HEK293 (cell line): ENCODE measurements at regions not wholly inside any gene's neighbourhood (a gene's known extent, or its start where the extent isn't known, plus 50 kb on each side); places are given as distances from the start of the nearest gene placed in this dataset.

Source experiments
- CTCF ChIA-PET: fragments of 350-600 bp; formaldehyde crosslinking; extraction: SDS; loops from one replicate; lab custom pipeline; 2021; ENCODE audit warnings: antibody characterized with exemption; lab: Yijun Ruan, JAX
- POLR2A ChIA-PET: fragments of 300-600 bp; formaldehyde crosslinking; extraction: SDS; loops from one replicate; lab custom pipeline; 2020; ENCODE audit warnings: antibody characterized with exemption, inconsistent platforms; lab: Yijun Ruan, JAX
- H3K27ac ChIP-seq: fragments of 200-500 bp; sonication (Bioruptor generic); 2 replicates; pipeline ENCODE4 v1.5.1; 2014; ENCODE audit warnings: low read depth, low read length, control low read depth, inconsistent platforms; ENCODE audit errors: extremely low read depth
- H3K36me3 ChIP-seq, 2 experiments: fragments of 200-500 bp in 1 of 2; sonication (Bioruptor generic) in 1 of 2; 1 replicate in 1 of 2; 2 replicates in 1 of 2; pipeline ENCODE4 v1.5.1; 2014 to 2017; ENCODE audit warnings: inconsistent platforms in 2 of 2, low read length in 2 of 2; ENCODE audit not compliant: control insufficient read depth in 2 of 2, insufficient read depth in 1 of 2
- H3K4me1 ChIP-seq: fragments of 200-500 bp; sonication (Bioruptor generic); 2 replicates; pipeline ENCODE4 v1.5.1; 2014; ENCODE audit warnings: mild to moderate bottlenecking, low read length, inconsistent platforms; ENCODE audit not compliant: control insufficient read depth, insufficient read depth
- H3K4me3 ChIP-seq: 2 replicates; pipeline ENCODE4 v1.5.1; 2011; ENCODE audit warnings: low read depth, mild to moderate bottlenecking, control low read depth, low read length, moderate library complexity
- H3K9me3 ChIP-seq: fragments of 200-500 bp; sonication (Bioruptor generic); 2 replicates; pipeline ENCODE4 v1.5.1; 2014; ENCODE audit warnings: low read depth, low read length, inconsistent platforms; ENCODE audit not compliant: control insufficient read depth, insufficient read depth
- BCL11B ChIP-seq: fragments of 450-650 bp; formaldehyde crosslinking; IDR thresholded peaks from 2 replicates; pipeline ENCODE4 v1.5.1; 2016; ENCODE audit warnings: low read depth, missing biosample characterization, missing genetic modification characterization
- KLF9 ChIP-seq: fragments of 450-650 bp; formaldehyde crosslinking; IDR thresholded peaks from 2 replicates; pipeline ENCODE4 v1.5.1; 2016; ENCODE audit warnings: missing biosample characterization, missing genetic modification characterization, low read depth
- RBAK ChIP-seq: fragments of 450-650 bp; formaldehyde crosslinking; IDR thresholded peaks from 2 replicates; pipeline ENCODE4 v1.5.1; 2016; ENCODE audit warnings: missing biosample characterization, missing genetic modification characterization
- REPIN1 ChIP-seq: fragments of 450-650 bp; formaldehyde crosslinking; IDR thresholded peaks from 2 replicates; pipeline ENCODE4 v1.5.1; 2017; ENCODE audit warnings: missing biosample characterization, missing genetic modification characterization, low read depth
- REST ChIP-seq: fragments of 450-650 bp; formaldehyde crosslinking; IDR thresholded peaks from 2 replicates; pipeline ENCODE4 v1.5.1; 2016; ENCODE audit warnings: missing biosample characterization, missing genetic modification characterization
- SCRT1 ChIP-seq: fragments of 450-650 bp; formaldehyde crosslinking; IDR thresholded peaks from 2 replicates; pipeline ENCODE4 v1.5.1; 2016; ENCODE audit warnings: missing biosample characterization, missing genetic modification characterization, borderline replicate concordance
- YY2 ChIP-seq: fragments of 450-650 bp; formaldehyde crosslinking; IDR thresholded peaks from 2 replicates; pipeline ENCODE4 v1.5.1; 2016; ENCODE audit warnings: missing biosample characterization, missing genetic modification characterization
- ZNF202 ChIP-seq: fragments of 450-650 bp; formaldehyde crosslinking; IDR thresholded peaks from 2 replicates; pipeline ENCODE4 v1.5.1; 2016; ENCODE audit warnings: missing biosample characterization, missing genetic modification characterization, borderline replicate concordance
- ZNF324 ChIP-seq: fragments of 450-650 bp; formaldehyde crosslinking; IDR thresholded peaks from 2 replicates; pipeline ENCODE4 v1.5.1; 2016; ENCODE audit warnings: missing biosample characterization, missing genetic modification characterization
- ZNF555 ChIP-seq: fragments of 450-650 bp; formaldehyde crosslinking; conservative IDR thresholded peaks from 2 replicates; pipeline ENCODE4 v1.5.1; 2017; ENCODE audit warnings: missing biosample characterization, mild to moderate bottlenecking, missing genetic modification characterization, inconsistent platforms
- ZNF623 ChIP-seq: fragments of 450-650 bp; formaldehyde crosslinking; IDR thresholded peaks from 2 replicates; pipeline ENCODE4 v1.5.1; 2016; ENCODE audit warnings: missing biosample characterization, missing genetic modification characterization
- ZNF658 ChIP-seq: fragments of 450-650 bp; formaldehyde crosslinking; IDR thresholded peaks from 2 replicates; pipeline ENCODE4; 2016; ENCODE audit warnings: missing biosample characterization, missing genetic modification characterization
- ZNF670 ChIP-seq: fragments of 450-650 bp; formaldehyde crosslinking; IDR thresholded peaks from 2 replicates; pipeline ENCODE4 v1.5.1; 2016; ENCODE audit warnings: missing biosample characterization, missing genetic modification characterization, low read depth
- ZNF747 ChIP-seq: fragments of 450-650 bp; formaldehyde crosslinking; IDR thresholded peaks from 2 replicates; pipeline ENCODE4 v1.5.1; 2016; ENCODE audit warnings: missing biosample characterization, missing genetic modification characterization
- ZNF76 ChIP-seq: fragments of 450-650 bp; formaldehyde crosslinking; IDR thresholded peaks from 2 replicates; pipeline ENCODE4; 2016; ENCODE audit warnings: low read depth, missing biosample characterization, missing genetic modification characterization, borderline replicate concordance
- TF ChIP-seq, protein P1 (sequence below): fragments of 450-650 bp; formaldehyde crosslinking; IDR thresholded peaks from 2 replicates; pipeline ENCODE4 v1.5.1; 2017; ENCODE audit warnings: missing biosample characterization, missing genetic modification characterization
- TF ChIP-seq, protein P2 (sequence below): fragments of 450-650 bp; formaldehyde crosslinking; IDR thresholded peaks from 2 replicates; pipeline ENCODE4 v1.5.1; 2016; ENCODE audit warnings: missing biosample characterization, missing genetic modification characterization
- TF ChIP-seq, protein P3 (sequence below): fragments of 450-650 bp; formaldehyde crosslinking; IDR thresholded peaks from 2 replicates; pipeline ENCODE4 v1.5.1; 2016; ENCODE audit warnings: missing biosample characterization, missing genetic modification characterization, borderline replicate concordance
- TF ChIP-seq, protein P4 (sequence below): fragments of 450-650 bp; formaldehyde crosslinking; IDR thresholded peaks from 2 replicates; pipeline ENCODE4 v1.5.1; 2016; ENCODE audit warnings: missing biosample characterization, missing genetic modification characterization

GRCh38 chr4:29128810-29129209 is 1591.4 kb upstream of the PCDH7 start:
- no peaks in the 10 kb centered on the region for H3K36me3 ChIP-seq
- ChIA-PET CTCF (no interaction called here), POLR2A (no interaction called here)
- no peaks in the 10 kb centered on the region for H3K4me1 ChIP-seq
- no peaks in the 10 kb centered on the region for H3K9me3 ChIP-seq
- H3K27ac ChIP-seq = no peak overlapping the region
- no peak for TF ChIP-seq ZNF747 (tag by site-specific recombination)
- TF ChIP-seq ZNF623 = no peak
- TF ChIP-seq REST (tag by site-specific recombination) = no peak
- TF ChIP-seq, protein P1, sequence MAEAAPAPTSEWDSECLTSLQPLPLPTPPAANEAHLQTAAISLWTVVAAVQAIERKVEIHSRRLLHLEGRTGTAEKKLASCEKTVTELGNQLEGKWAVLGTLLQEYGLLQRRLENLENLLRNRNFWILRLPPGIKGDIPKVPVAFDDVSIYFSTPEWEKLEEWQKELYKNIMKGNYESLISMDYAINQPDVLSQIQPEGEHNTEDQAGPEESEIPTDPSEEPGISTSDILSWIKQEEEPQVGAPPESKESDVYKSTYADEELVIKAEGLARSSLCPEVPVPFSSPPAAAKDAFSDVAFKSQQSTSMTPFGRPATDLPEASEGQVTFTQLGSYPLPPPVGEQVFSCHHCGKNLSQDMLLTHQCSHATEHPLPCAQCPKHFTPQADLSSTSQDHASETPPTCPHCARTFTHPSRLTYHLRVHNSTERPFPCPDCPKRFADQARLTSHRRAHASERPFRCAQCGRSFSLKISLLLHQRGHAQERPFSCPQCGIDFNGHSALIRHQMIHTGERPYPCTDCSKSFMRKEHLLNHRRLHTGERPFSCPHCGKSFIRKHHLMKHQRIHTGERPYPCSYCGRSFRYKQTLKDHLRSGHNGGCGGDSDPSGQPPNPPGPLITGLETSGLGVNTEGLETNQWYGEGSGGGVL (tag by site-specific recombination) = no peak
- no peak for TF ChIP-seq YY2
- no peak for TF ChIP-seq REPIN1 (tag by site-specific recombination)
- TF ChIP-seq ZNF202 (tag by site-specific recombination) = no peak
- no peak for TF ChIP-seq SCRT1 (tag by site-specific recombination)
- TF ChIP-seq, protein P2, sequence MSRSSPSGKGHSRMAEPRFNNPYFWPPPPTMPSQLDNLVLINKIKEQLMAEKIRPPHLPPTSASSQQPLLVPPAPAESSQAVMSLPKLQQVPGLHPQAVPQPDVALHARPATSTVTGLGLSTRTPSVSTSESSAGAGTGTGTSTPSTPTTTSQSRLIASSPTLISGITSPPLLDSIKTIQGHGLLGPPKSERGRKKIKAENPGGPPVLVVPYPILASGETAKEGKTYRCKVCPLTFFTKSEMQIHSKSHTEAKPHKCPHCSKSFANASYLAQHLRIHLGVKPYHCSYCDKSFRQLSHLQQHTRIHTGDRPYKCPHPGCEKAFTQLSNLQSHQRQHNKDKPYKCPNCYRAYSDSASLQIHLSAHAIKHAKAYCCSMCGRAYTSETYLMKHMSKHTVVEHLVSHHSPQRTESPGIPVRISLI (tag by site-specific recombination) = no peak
- no peak overlapping the region for H3K4me3 ChIP-seq

- Histone ChIP-seq H3K27ac (no peak overlapping the region), H3K4me3 (no peak overlapping the region), H3K9me3 (no peaks in the 10 kb centered on the region), H3K4me1 (no peaks in the 10 kb centered on the region), H3K36me3 (no peaks in the 10 kb centered on the region)
- ChIA-PET POLR2A (no interaction called here), CTCF (no interaction called here)
- no peak for TF ChIP-seq RBAK (tag by site-specific recombination)
- TF ChIP-seq BCL11B (tag by site-specific recombination) = no peak
- TF ChIP-seq, protein P3, sequence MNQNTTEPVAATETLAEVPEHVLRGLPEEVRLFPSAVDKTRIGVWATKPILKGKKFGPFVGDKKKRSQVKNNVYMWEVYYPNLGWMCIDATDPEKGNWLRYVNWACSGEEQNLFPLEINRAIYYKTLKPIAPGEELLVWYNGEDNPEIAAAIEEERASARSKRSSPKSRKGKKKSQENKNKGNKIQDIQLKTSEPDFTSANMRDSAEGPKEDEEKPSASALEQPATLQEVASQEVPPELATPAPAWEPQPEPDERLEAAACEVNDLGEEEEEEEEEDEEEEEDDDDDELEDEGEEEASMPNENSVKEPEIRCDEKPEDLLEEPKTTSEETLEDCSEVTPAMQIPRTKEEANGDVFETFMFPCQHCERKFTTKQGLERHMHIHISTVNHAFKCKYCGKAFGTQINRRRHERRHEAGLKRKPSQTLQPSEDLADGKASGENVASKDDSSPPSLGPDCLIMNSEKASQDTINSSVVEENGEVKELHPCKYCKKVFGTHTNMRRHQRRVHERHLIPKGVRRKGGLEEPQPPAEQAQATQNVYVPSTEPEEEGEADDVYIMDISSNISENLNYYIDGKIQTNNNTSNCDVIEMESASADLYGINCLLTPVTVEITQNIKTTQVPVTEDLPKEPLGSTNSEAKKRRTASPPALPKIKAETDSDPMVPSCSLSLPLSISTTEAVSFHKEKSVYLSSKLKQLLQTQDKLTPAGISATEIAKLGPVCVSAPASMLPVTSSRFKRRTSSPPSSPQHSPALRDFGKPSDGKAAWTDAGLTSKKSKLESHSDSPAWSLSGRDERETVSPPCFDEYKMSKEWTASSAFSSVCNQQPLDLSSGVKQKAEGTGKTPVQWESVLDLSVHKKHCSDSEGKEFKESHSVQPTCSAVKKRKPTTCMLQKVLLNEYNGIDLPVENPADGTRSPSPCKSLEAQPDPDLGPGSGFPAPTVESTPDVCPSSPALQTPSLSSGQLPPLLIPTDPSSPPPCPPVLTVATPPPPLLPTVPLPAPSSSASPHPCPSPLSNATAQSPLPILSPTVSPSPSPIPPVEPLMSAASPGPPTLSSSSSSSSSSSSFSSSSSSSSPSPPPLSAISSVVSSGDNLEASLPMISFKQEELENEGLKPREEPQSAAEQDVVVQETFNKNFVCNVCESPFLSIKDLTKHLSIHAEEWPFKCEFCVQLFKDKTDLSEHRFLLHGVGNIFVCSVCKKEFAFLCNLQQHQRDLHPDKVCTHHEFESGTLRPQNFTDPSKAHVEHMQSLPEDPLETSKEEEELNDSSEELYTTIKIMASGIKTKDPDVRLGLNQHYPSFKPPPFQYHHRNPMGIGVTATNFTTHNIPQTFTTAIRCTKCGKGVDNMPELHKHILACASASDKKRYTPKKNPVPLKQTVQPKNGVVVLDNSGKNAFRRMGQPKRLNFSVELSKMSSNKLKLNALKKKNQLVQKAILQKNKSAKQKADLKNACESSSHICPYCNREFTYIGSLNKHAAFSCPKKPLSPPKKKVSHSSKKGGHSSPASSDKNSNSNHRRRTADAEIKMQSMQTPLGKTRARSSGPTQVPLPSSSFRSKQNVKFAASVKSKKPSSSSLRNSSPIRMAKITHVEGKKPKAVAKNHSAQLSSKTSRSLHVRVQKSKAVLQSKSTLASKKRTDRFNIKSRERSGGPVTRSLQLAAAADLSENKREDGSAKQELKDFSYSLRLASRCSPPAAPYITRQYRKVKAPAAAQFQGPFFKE (tag by site-specific recombination) = no peak
- TF ChIP-seq, protein P4, sequence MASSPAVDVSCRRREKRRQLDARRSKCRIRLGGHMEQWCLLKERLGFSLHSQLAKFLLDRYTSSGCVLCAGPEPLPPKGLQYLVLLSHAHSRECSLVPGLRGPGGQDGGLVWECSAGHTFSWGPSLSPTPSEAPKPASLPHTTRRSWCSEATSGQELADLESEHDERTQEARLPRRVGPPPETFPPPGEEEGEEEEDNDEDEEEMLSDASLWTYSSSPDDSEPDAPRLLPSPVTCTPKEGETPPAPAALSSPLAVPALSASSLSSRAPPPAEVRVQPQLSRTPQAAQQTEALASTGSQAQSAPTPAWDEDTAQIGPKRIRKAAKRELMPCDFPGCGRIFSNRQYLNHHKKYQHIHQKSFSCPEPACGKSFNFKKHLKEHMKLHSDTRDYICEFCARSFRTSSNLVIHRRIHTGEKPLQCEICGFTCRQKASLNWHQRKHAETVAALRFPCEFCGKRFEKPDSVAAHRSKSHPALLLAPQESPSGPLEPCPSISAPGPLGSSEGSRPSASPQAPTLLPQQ (tag by site-specific recombination) = no peak
- TF ChIP-seq ZNF324 (tag by site-specific recombination) = no peak
- TF ChIP-seq ZNF658 (tag by site-specific recombination) = no peak
- TF ChIP-seq ZNF670 (tag by site-specific recombination) = no peak
- TF ChIP-seq, protein P1 (tag by site-specific recombination) = no peak
- no peak for TF ChIP-seq ZNF555 (tag by site-specific recombination)
- TF ChIP-seq ZNF76 (tag by site-specific recombination) = no peak
- TF ChIP-seq KLF9 (tag by site-specific recombination) = no peak
These were observed 1588.9 kb upstream of the PCDH7 start for GRCh38 chr4:29131304-29131703.
